Chondrocyte (in vitro differentiated cells): ENCODE measurements at regions not wholly inside any gene's neighbourhood (a gene's known extent, or its start where the extent isn't known, plus 50 kb on each side); places are given as distances from the start of the nearest gene placed in this dataset.

Experiments
- DNase-seq: peaks from one replicate; pipeline ENCODE4 v3.0.0; 2021; ENCODE audit warnings: mixed read lengths, low spot score
- H3K27ac Mint-ChIP-seq: one replicate; pipeline ENCODE4 v1.8.0; 2021; ENCODE audit warnings: mild to moderate bottlenecking, moderate library complexity, mixed read lengths; ENCODE audit not compliant: unreplicated experiment
- H3K27me3 Mint-ChIP-seq: 2 replicates; pipeline ENCODE4 v1.8.0; 2021; ENCODE audit warnings: low read depth, mixed read lengths
- H3K36me3 Mint-ChIP-seq: 2 replicates; pipeline ENCODE4 v1.8.0; 2021; ENCODE audit warnings: low read depth, mixed read lengths
- H3K4me1 Mint-ChIP-seq: 2 replicates; pipeline ENCODE4 v1.8.0; 2021; ENCODE audit warnings: low read depth, mild to moderate bottlenecking, mixed read lengths
- H3K4me3 Mint-ChIP-seq: one replicate; pipeline ENCODE4 v1.8.0; 2021; ENCODE audit warnings: mild to moderate bottlenecking, moderate library complexity, mixed read lengths; ENCODE audit not compliant: unreplicated experiment
- H3K9me3 Mint-ChIP-seq: 2 replicates; pipeline ENCODE4 v1.8.0; 2021; ENCODE audit warnings: low read depth, mixed read lengths
- TF ChIP-seq, protein P1 (sequence below): fragments of 200-600 bp; sonication (generic); IDR thresholded peaks from 2 replicates; pipeline ENCODE4 v1.5.0; 2021; ENCODE audit warnings: antibody characterized with exemption, mild to moderate bottlenecking, moderate library complexity

DNA sequence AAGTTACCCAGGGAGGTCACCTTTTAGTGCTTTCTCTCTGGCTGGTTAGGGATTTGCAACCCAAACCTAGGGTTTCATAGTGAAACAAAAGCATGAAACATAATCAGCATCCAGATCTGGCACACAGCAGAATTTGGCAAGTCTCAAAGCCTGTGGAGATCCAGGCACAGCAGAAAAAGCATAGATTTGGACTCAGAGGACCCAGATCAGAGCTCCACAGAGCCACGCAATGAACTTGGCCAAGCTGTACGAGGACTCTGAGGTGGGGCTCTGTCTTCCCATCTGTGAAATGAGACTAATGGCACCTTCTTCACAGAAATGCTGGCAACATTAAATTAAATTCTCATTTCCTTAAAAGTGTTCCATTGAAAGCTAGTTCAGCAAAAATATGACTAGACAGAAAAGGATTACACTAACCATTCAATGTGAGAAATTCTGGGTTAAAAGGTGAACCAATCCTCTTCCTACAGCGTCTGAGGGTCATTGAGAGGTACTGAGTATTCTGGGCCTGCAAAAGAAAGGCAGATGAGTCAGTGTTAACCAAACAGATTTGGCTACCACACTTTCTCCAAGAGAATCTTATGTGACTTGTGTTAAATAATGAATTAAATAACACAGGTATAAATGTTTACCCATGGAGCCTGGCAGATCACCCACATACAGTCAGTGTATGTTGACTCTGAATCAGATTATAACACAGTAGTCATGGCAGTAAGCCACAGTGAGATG, 266.3 kb downstream of the MREG start:
- Mint-ChIP-seq H3K4me3 (no peak overlapping the region), H3K4me1 (peaks cover 49% of the 10 kb centered on the region)
- no peak for DNase-seq

DNA sequence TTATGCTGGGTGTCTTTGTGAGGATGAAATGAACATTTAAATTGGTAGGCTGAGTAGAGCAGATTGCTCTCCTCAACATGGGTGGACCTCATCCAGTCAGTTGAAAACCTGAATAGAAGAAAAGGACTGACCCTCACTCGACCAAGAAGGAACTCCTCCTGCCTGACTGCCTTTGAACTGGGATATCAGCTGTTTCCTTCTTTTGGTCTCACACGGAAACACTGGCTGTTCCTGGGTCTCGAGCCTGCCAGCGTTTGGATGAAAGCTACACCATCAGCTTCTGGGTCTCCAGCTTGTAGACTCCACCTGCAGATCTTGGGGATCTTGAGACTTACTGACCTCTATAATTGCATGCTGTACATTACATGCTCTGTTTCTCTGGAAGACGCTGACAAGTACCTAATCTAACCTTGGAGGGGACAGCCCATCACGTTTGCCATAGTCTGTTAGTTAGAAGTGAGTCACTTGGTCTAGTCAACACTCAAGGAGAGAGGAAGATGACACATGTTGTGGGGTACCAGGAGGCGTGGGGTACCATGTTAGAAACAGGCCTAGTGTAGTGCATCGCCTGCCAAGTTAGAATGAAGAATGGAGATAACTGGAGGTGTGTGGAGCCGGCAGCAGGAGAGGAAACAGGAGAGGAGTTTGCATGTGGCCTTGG, 267.0 kb downstream of the MREG start:
- Mint-ChIP-seq H3K9me3 (no peaks in the 10 kb centered on the region), H3K36me3 (peaks cover 7% of the 10 kb centered on the region), H3K4me1 (peaks cover 48% of the 10 kb centered on the region), H3K27ac (no peak overlapping the region), H3K27me3 (no peaks in the 10 kb centered on the region), H3K4me3 (no peak overlapping the region)
- no peak for DNase-seq
- TF ChIP-seq, protein P1, sequence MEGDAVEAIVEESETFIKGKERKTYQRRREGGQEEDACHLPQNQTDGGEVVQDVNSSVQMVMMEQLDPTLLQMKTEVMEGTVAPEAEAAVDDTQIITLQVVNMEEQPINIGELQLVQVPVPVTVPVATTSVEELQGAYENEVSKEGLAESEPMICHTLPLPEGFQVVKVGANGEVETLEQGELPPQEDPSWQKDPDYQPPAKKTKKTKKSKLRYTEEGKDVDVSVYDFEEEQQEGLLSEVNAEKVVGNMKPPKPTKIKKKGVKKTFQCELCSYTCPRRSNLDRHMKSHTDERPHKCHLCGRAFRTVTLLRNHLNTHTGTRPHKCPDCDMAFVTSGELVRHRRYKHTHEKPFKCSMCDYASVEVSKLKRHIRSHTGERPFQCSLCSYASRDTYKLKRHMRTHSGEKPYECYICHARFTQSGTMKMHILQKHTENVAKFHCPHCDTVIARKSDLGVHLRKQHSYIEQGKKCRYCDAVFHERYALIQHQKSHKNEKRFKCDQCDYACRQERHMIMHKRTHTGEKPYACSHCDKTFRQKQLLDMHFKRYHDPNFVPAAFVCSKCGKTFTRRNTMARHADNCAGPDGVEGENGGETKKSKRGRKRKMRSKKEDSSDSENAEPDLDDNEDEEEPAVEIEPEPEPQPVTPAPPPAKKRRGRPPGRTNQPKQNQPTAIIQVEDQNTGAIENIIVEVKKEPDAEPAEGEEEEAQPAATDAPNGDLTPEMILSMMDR = no peak

More for the DNA sequence above, 266.3 kb downstream of the MREG start:
- Mint-ChIP-seq H3K27me3 (no peaks in the 10 kb centered on the region), H3K27ac (no peak overlapping the region), H3K9me3 (no peaks in the 10 kb centered on the region), H3K36me3 (peaks cover 7% of the 10 kb centered on the region)
- TF ChIP-seq, protein P1 = no peak

DNA sequence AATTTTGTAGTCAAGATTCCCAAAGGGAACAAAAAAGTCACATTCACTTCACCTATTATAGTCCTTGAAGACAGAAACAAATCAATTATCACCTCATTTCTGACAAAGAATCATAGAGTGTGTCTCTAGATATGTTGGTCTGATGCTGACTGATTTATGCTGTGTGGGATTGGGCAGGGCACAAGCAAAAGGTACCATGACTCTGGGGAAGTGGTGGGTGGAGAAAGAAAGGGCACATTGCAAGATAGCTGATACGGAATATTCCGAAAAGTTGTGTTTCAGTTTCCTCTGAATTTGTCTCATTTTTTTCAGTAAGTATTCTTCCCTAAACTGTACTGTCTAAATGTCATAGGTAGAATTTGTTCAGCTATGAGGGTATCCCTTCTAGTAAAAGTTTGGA, 268.0 kb downstream of the MREG start:
- H3K36me3 Mint-ChIP-seq = peaks cover 7% of the 10 kb centered on the region
- no peaks in the 10 kb centered on the region for H3K27me3 Mint-ChIP-seq
- DNase-seq = no peak
- H3K9me3 Mint-ChIP-seq = no peaks in the 10 kb centered on the region
- H3K27ac Mint-ChIP-seq = no peak overlapping the region
- no peak overlapping the region for H3K4me3 Mint-ChIP-seq
- TF ChIP-seq, protein P1 = no peak
- peaks cover 45% of the 10 kb centered on the region for H3K4me1 Mint-ChIP-seq

DNA sequence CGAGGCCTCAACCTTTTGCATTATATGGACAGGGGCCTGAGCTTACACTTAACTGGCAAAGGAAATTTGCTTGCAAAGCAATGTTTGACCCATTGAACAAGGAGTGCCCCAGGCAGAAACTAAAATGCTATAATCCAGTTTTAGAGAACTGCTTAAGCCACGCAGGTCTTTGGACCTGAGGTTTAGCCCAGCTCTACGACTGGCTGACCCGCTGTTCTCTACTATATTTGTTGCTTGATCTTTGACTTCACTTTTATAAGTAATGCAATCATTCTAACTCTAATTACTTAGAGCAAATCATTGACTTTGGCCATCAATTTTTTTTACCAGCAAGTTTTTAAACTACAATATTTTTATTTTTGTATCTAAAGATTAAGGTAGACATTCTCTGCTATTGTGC, 268.8 kb downstream of the MREG start:
- Mint-ChIP-seq H3K9me3 (no peaks in the 10 kb centered on the region), H3K4me3 (no peak overlapping the region), H3K27me3 (no peaks in the 10 kb centered on the region), H3K36me3 (peaks cover 7% of the 10 kb centered on the region), H3K4me1 (peaks cover 39% of the 10 kb centered on the region), H3K27ac (no peak overlapping the region)
- DNase-seq = no peak
- TF ChIP-seq, protein P1 = no peak

DNA sequence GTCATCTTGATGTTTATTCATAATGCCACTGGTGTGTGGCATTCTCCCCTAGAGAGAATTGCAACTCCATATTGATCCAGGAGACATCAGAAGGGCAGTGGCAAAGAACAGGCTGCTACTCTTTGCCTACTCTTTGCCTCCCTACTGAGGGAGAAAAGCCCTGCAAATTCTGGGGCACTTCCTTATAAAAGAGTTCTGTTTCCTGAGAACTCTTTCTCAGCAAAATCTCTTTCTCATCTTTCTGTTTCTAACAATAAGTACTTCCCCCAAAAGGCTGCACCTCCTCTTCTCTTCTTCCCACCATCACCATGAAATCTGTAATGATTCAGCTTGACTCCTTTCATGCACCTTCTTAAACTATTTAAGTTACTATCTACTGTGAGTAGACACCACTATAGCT, 270.3 kb downstream of the MREG start:
- Mint-ChIP-seq H3K27me3 (no peaks in the 10 kb centered on the region), H3K4me3 (no peak overlapping the region), H3K36me3 (peaks cover 11% of the 10 kb centered on the region), H3K4me1 (peaks cover 24% of the 10 kb centered on the region), H3K27ac (no peak overlapping the region), H3K9me3 (peaks cover 5% of the 10 kb centered on the region)
- TF ChIP-seq, protein P1 = no peak
- no peak for DNase-seq
